B cell (primary cell): ENCODE measurements at regions not wholly inside any gene's neighbourhood (a gene's known extent, or its start where the extent isn't known, plus 50 kb on each side); places are given as distances from the start of the nearest gene placed in this dataset.

Experiments used
- ATAC-seq: fragments of 200-7000 bp; cut with Tn5 transposase; one replicate; pipeline ENCODE4 v1.10.0; 2021; ENCODE audit warnings: low read depth, mild to moderate bottlenecking, moderate number of reproducible peaks, moderate library complexity
- CTCF ChIA-PET: fragments of 350-600 bp; sonication (Branson Sonifier 250); formaldehyde crosslinking; loops from one replicate; lab custom pipeline; 2021; ENCODE audit warnings: antibody characterized with exemption, inconsistent platforms; lab: Charles Lee
- POLR2A ChIA-PET: fragments of 350-600 bp; sonication (Branson Sonifier 250); formaldehyde crosslinking; loops from one replicate; lab custom pipeline; 2021; ENCODE audit warnings: antibody characterized with exemption; lab: Charles Lee
- DNase-seq: peaks from one replicate; pipeline ENCODE4 v3.0.0; 2013
- H2AFZ ChIP-seq: 2 replicates; pipeline ENCODE4 v1.6.1; 2012; ENCODE audit warnings: mild to moderate bottlenecking, low read depth, low read length; ENCODE audit not compliant: insufficient read depth, poor library complexity, severe bottlenecking
- H3K27ac ChIP-seq, 2 donors: 1 replicate in 1 of 2; 2 replicates in 1 of 2; pipeline ENCODE4 v1.5.1; 2012 to 2013; ENCODE audit warnings: low read length in 2 of 2, mild to moderate bottlenecking in 2 of 2, moderate library complexity in 1 of 2
- H3K27me3 ChIP-seq, 4 experiments: fragments of 200-600 bp in 1 of 4; sonication (generic) in 1 of 4; replicated peaks in 1 of 4; 1 replicate in 2 of 4; 2 replicates in 2 of 4; pipeline versions ENCODE4 v1.6.1 to v1.7.0; 2013 to 2016; ENCODE audit warnings: low read length in 3 of 4, mild to moderate bottlenecking in 2 of 4, mixed read lengths in 1 of 4, moderate library complexity in 1 of 4; ENCODE audit not compliant: insufficient read depth in 4 of 4, control insufficient read depth in 3 of 4; ENCODE audit errors: control extremely low read depth in 1 of 4
- H3K36me3 ChIP-seq, 2 experiments: replicated peaks in 1 of 2; 1 replicate in 1 of 2; 2 replicates in 1 of 2; pipeline versions ENCODE4 v1.6.1 to v1.7.1; 2013; ENCODE audit warnings: low read length in 1 of 2; ENCODE audit not compliant: insufficient read depth in 2 of 2, control insufficient read depth in 1 of 2; ENCODE audit errors: control extremely low read depth in 1 of 2, extremely low read depth in 1 of 2
- H3K4me1 ChIP-seq, 2 donors: fragments of 200-600 bp in 1 of 2; sonication (generic) in 1 of 2; 1 replicate in 1 of 2; 2 replicates in 1 of 2; pipeline versions ENCODE4 v1.5.1 to v1.6.1; 2013 to 2017; ENCODE audit warnings: low read length in 2 of 2; ENCODE audit not compliant: control insufficient read depth in 2 of 2, insufficient read depth in 2 of 2
- H3K4me2 ChIP-seq: replicated peaks from 2 replicates; pipeline ENCODE3; 2012; ENCODE audit warnings: mild to moderate bottlenecking, low read depth, low read length; ENCODE audit not compliant: poor library complexity, severe bottlenecking
- H3K4me3 ChIP-seq, 5 experiments: fragments of 200-600 bp in 1 of 5; sonication (generic) in 1 of 5; 1 replicate in 3 of 5; 2 replicates in 2 of 5; pipeline versions ENCODE4 v1.5.1 to v1.7.0; 2011 to 2016; ENCODE audit warnings: low read length in 4 of 5, mild to moderate bottlenecking in 4 of 5, low read depth in 2 of 5, control low read depth in 1 of 5, moderate library complexity in 1 of 5; ENCODE audit not compliant: insufficient read depth in 1 of 5; ENCODE audit errors: control extremely low read depth in 1 of 5, extremely low read depth in 1 of 5
- H3K79me2 ChIP-seq: fragments of 200-600 bp; sonication (generic); one replicate; pipeline ENCODE4 v1.6.0; 2016; ENCODE audit warnings: low read length; ENCODE audit not compliant: control insufficient read depth, insufficient read depth
- H3K9ac ChIP-seq: fragments of 200-600 bp; sonication (generic); 2 replicates; pipeline ENCODE4 v1.6.1; 2017; ENCODE audit warnings: mild to moderate bottlenecking, low read length, moderate library complexity
- H3K9me3 ChIP-seq, 3 donors: one replicate each; pipeline versions ENCODE4 v1.6.1 to v1.7.1; 2013; ENCODE audit warnings: low read length in 2 of 3; ENCODE audit not compliant: control insufficient read depth in 2 of 3, insufficient read depth in 1 of 3; ENCODE audit errors: control extremely low read depth in 1 of 3
- H4K20me1 ChIP-seq: 2 replicates; pipeline ENCODE4 v1.6.0; 2012; ENCODE audit warnings: mild to moderate bottlenecking, low read length; ENCODE audit not compliant: insufficient read depth, control insufficient read depth, poor library complexity, severe bottlenecking
- H3K27ac Mint-ChIP-seq: one replicate; pipeline ENCODE4 v1.8.0; 2021; ENCODE audit warnings: mixed read lengths
- H3K27me3 Mint-ChIP-seq: one replicate; pipeline ENCODE4 v1.8.0; 2021; ENCODE audit warnings: mixed read lengths
- H3K4me1 Mint-ChIP-seq: one replicate; pipeline ENCODE4 v1.8.0; 2021; ENCODE audit warnings: mixed read lengths
- H3K4me3 Mint-ChIP-seq: one replicate; pipeline ENCODE4 v1.8.0; 2021; ENCODE audit warnings: mixed read lengths
- H3K9me3 Mint-ChIP-seq: one replicate; pipeline ENCODE4 v1.8.0; 2022; ENCODE audit warnings: mixed read lengths; ENCODE audit not compliant: insufficient read depth
- EZH2 ChIP-seq: IDR thresholded peaks from 2 replicates; pipeline ENCODE4 v1.6.1; 2012; ENCODE audit warnings: borderline replicate concordance, low read depth, mild to moderate bottlenecking, moderate library complexity, low read length; ENCODE audit not compliant: insufficient read depth, poor library complexity, severe bottlenecking
- WGBS: methylation state at CpG from one replicate; pipeline ENCODE4 v1.1.5; 2013; ENCODE audit warnings: missing lambda C conversion rate; ENCODE audit not compliant: insufficient coverage; 5-methylcytosine and 5-hydroxymethylcytosine counted together
- intact Hi-C: fragments of 100-400 bp; cut with micrococcal nuclease; formaldehyde crosslinking; loops from one replicate; pipeline ENCODE4 v1.10.0; 2022
- TF ChIP-seq, protein P1 (sequence below): fragments of 200-600 bp; IDR thresholded peaks from one replicate; pipeline ENCODE4 v1.8.0; 2022; ENCODE audit warnings: antibody characterized with exemption, mild to moderate bottlenecking

GRCh38 chr3:159649951-159650350 is 338.7 kb upstream of the IL12A start:
- Histone ChIP-seq H3K4me2 (no peak overlapping the region), H4K20me1 (no peaks in the 10 kb centered on the region), H3K4me3 (no peak overlapping the region), H3K36me3 (no peaks in the 10 kb centered on the region), H3K27ac (no peak overlapping the region), H3K9ac (no peak overlapping the region), H3K79me2 (no peaks in the 10 kb centered on the region), H3K4me1 (no peaks in the 10 kb centered on the region), H3K27me3 (no peaks in the 10 kb centered on the region), H3K9me3 (no peaks in the 10 kb centered on the region), H2AFZ (no peak overlapping the region)
- no peak overlapping the region for H3K4me3 Mint-ChIP-seq
- no peaks in the 10 kb centered on the region for H3K9me3 Mint-ChIP-seq
- H3K27me3 Mint-ChIP-seq = no peaks in the 10 kb centered on the region
- no peak overlapping the region for H3K27ac Mint-ChIP-seq
- no peak for TF ChIP-seq EZH2
- TF ChIP-seq, protein P1, sequence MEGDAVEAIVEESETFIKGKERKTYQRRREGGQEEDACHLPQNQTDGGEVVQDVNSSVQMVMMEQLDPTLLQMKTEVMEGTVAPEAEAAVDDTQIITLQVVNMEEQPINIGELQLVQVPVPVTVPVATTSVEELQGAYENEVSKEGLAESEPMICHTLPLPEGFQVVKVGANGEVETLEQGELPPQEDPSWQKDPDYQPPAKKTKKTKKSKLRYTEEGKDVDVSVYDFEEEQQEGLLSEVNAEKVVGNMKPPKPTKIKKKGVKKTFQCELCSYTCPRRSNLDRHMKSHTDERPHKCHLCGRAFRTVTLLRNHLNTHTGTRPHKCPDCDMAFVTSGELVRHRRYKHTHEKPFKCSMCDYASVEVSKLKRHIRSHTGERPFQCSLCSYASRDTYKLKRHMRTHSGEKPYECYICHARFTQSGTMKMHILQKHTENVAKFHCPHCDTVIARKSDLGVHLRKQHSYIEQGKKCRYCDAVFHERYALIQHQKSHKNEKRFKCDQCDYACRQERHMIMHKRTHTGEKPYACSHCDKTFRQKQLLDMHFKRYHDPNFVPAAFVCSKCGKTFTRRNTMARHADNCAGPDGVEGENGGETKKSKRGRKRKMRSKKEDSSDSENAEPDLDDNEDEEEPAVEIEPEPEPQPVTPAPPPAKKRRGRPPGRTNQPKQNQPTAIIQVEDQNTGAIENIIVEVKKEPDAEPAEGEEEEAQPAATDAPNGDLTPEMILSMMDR = no peak
- no peaks in the 10 kb centered on the region for H3K4me1 Mint-ChIP-seq
- DNase-seq (no peak), ATAC-seq (no peak)
- CTCF ChIA-PET = no interaction called here
- intact Hi-C loops = no loop called here
- POLR2A ChIA-PET = no interaction called here

- no peaks in the 10 kb centered on the region for H3K9me3 Mint-ChIP-seq
- H3K4me2 ChIP-seq = no peak overlapping the region
- H3K27me3 ChIP-seq = no peaks in the 10 kb centered on the region
- no CpG with 5 or more reads among the region's 2 CpGs for WGBS
- no peaks in the 10 kb centered on the region for H3K4me1 Mint-ChIP-seq
- TF ChIP-seq, protein P1 = no peak
- ChIA-PET POLR2A (no interaction called here), CTCF (no interaction called here)
- H3K79me2 ChIP-seq = no peaks in the 10 kb centered on the region
- no peak overlapping the region for H3K27ac Mint-ChIP-seq
- no peak overlapping the region for H3K27ac ChIP-seq
- H3K9ac ChIP-seq = no peak overlapping the region
- no peaks in the 10 kb centered on the region for H4K20me1 ChIP-seq
- no peaks in the 10 kb centered on the region for H3K27me3 Mint-ChIP-seq
- intact Hi-C loops = no loop called here
- H3K36me3 ChIP-seq = no peaks in the 10 kb centered on the region
- H3K4me1 ChIP-seq = no peaks in the 10 kb centered on the region
- DNase-seq (no peak), ATAC-seq (no peak)
- no peak overlapping the region for H3K4me3 ChIP-seq
- H3K9me3 ChIP-seq = no peaks in the 10 kb centered on the region
- H3K4me3 Mint-ChIP-seq = no peak overlapping the region
- H2AFZ ChIP-seq = no peak overlapping the region
Measured at GRCh38 chr3:159650726-159651125, 337.9 kb upstream of the IL12A start.
